ENCODE measurements at regions not wholly inside any gene's neighbourhood (a gene's known extent, or its start where the extent isn't known, plus 50 kb on each side); places are given as distances from the start of the nearest gene placed in this dataset.

GRCh38 chr5:61680247-61680646 lies 348.2 kb downstream of the ZSWIM6 start:
- ChIA-PET CTCF (interaction anchor here (1.0 kb wide), 1 partner anchor 21 kb away, joined by 3 read pairs; no protein-coding TSS in a partner anchor), POLR2A (no interaction called here)
- DNase-seq (ENCODE audit: extremely low spot score) = no peak
- TF ChIP-seq SUZ12 (IDR thresholded peaks at IDR 0.05) = no peak
- no peak for TF ChIP-seq FOXK2 (IDR thresholded peaks at IDR 0.05)
- no peak for TF ChIP-seq FOXM1 (IDR thresholded peaks at IDR 0.05; ENCODE audit: borderline replicate concordance)
- no peak for TF ChIP-seq SP1 (IDR thresholded peaks at IDR 0.05)
- TF ChIP-seq ARNT (IDR thresholded peaks at IDR 0.05) = no peak
- no peak for TF ChIP-seq L3MBTL2 (conservative IDR thresholded peaks at IDR 0.05)
- TF ChIP-seq ELF4 (IDR thresholded peaks at IDR 0.05) = no peak
- no peak for TF ChIP-seq TARDBP (IDR thresholded peaks at IDR 0.05)
- no peak for TF ChIP-seq CTBP1 (IDR thresholded peaks at IDR 0.05; ENCODE audit: borderline replicate concordance)
- no peak for TF ChIP-seq LEF1 (IDR thresholded peaks at IDR 0.05; ENCODE audit: borderline replicate concordance)
- no peak for TF ChIP-seq PKNOX1 (IDR thresholded peaks at IDR 0.05)
- TF ChIP-seq HDGF (IDR thresholded peaks at IDR 0.05; ENCODE audit: borderline replicate concordance) = no peak
- TF ChIP-seq ZNF384 (IDR thresholded peaks at IDR 0.05) = no peak
- no peak for TF ChIP-seq NFRKB (IDR thresholded peaks at IDR 0.05)

GRCh38 chr5:61683148-61683547 lies 351.1 kb downstream of the ZSWIM6 start:
- DNase-seq (ENCODE audit: extremely low spot score) = no peak
- POLR2A ChIA-PET = no interaction called here
- CTCF ChIA-PET = interaction anchor here (0.9 kb wide), 1 partner anchor 24 kb away, joined by 3 read pairs; no protein-coding TSS in a partner anchor

GRCh38 chr5:61683926-61684325 lies 351.9 kb downstream of the ZSWIM6 start:
- POLR2A ChIA-PET = no interaction called here
- TF ChIP-seq ARNT (IDR thresholded peaks at IDR 0.05) = no peak
- TF ChIP-seq FOXM1 (IDR thresholded peaks at IDR 0.05; ENCODE audit: borderline replicate concordance) = no peak
- no peak for TF ChIP-seq SP1 (IDR thresholded peaks at IDR 0.05)
- no peak for TF ChIP-seq TARDBP (IDR thresholded peaks at IDR 0.05)
- no peak for TF ChIP-seq ELF4 (IDR thresholded peaks at IDR 0.05)
- TF ChIP-seq LEF1 (IDR thresholded peaks at IDR 0.05; ENCODE audit: borderline replicate concordance) = no peak
- no peak for TF ChIP-seq NFRKB (IDR thresholded peaks at IDR 0.05)
- TF ChIP-seq L3MBTL2 (conservative IDR thresholded peaks at IDR 0.05) = no peak
- no peak for TF ChIP-seq SUZ12 (IDR thresholded peaks at IDR 0.05)
- CTCF ChIA-PET = no interaction called here
- DNase-seq (ENCODE audit: extremely low spot score) = no peak

More at GRCh38 chr5:61683148-61683547, 351.1 kb downstream of the ZSWIM6 start:
- TF ChIP-seq SUZ12 (IDR thresholded peaks at IDR 0.05) (no peak), FOXA1 (IDR thresholded peaks at IDR 0.05) (no peak), L3MBTL2 (conservative IDR thresholded peaks at IDR 0.05) (no peak), SP1 (IDR thresholded peaks at IDR 0.05) (no peak), TARDBP (IDR thresholded peaks at IDR 0.05) (no peak), FOXK2 (IDR thresholded peaks at IDR 0.05) (no peak), HDGF (IDR thresholded peaks at IDR 0.05; ENCODE audit: borderline replicate concordance) (no peak), BHLHE40 (IDR thresholded peaks at IDR 0.05; ENCODE audit: borderline replicate concordance) (no peak)

GRCh38 chr5:61686491-61687257 lies 354.6 kb downstream of the ZSWIM6 start:
- DNase-seq (ENCODE audit: extremely low spot score) = no peak
- ChIA-PET POLR2A (no interaction called here), CTCF (no interaction called here)
- TF ChIP-seq ELF4 (IDR thresholded peaks at IDR 0.05) (no peak), FOXA1 (IDR thresholded peaks at IDR 0.05) (no peak)

- ChIA-PET CTCF (no interaction called here), POLR2A (no interaction called here)
- DNase-seq (ENCODE audit: extremely low spot score) = no peak
- no peak for TF ChIP-seq FOXM1 (IDR thresholded peaks at IDR 0.05; ENCODE audit: borderline replicate concordance)
- TF ChIP-seq ELF4 (IDR thresholded peaks at IDR 0.05) = no peak
- no peak for TF ChIP-seq FOXK2 (IDR thresholded peaks at IDR 0.05)
- no peak for TF ChIP-seq HDGF (IDR thresholded peaks at IDR 0.05; ENCODE audit: borderline replicate concordance)
- TF ChIP-seq BHLHE40 (IDR thresholded peaks at IDR 0.05; ENCODE audit: borderline replicate concordance) = no peak
- no peak for TF ChIP-seq PKNOX1 (IDR thresholded peaks at IDR 0.05)
- no peak for TF ChIP-seq TARDBP (IDR thresholded peaks at IDR 0.05)
- TF ChIP-seq FOXA1 (IDR thresholded peaks at IDR 0.05) = no peak
Measured at GRCh38 chr5:61687371-61687770, 355.3 kb downstream of the ZSWIM6 start.

- TF ChIP-seq SUZ12 (IDR thresholded peaks at IDR 0.05) (no peak), FOXM1 (IDR thresholded peaks at IDR 0.05; ENCODE audit: borderline replicate concordance) (no peak), SP1 (IDR thresholded peaks at IDR 0.05) (no peak)
- CTCF ChIA-PET = no interaction called here
- no peak for DNase-seq (ENCODE audit: extremely low spot score)
- POLR2A ChIA-PET = no interaction called here
Measured at GRCh38 chr5:61689153-61689846, 357.2 kb downstream of the ZSWIM6 start.

GRCh38 chr5:61697809-61698558 lies 365.9 kb downstream of the ZSWIM6 start:
- ChIA-PET POLR2A (no interaction called here), CTCF (no interaction called here)
- no peak for TF ChIP-seq FOXA1 (IDR thresholded peaks at IDR 0.05)
- TF ChIP-seq LEF1 (IDR thresholded peaks at IDR 0.05; ENCODE audit: borderline replicate concordance) = no peak
- no peak for TF ChIP-seq PKNOX1 (IDR thresholded peaks at IDR 0.05)
- TF ChIP-seq BHLHE40 (IDR thresholded peaks at IDR 0.05; ENCODE audit: borderline replicate concordance) = no peak
- DNase-seq (ENCODE audit: extremely low spot score) = no peak
